T-helper 2 cell treated with Interferon-gamma antibody and Interleukin-4, amounts not matched to agents 100 ng/mL and 5 ng/mL, for 36 hours (primary cell): ENCODE measurements at regions not wholly inside any gene's neighbourhood (a gene's known extent, or its start where the extent isn't known, plus 50 kb on each side); places are given as distances from the start of the nearest gene placed in this dataset.

ENCODE experiments used
- intact Hi-C: fragments of 100-400 bp; cut with micrococcal nuclease; formaldehyde crosslinking; loops from one replicate; pipeline ENCODE4 v1.15.1; 2023

GRCh38 chr13:40235160-40235796, 431.2 kb downstream of the FOXO1 start:
- intact Hi-C loops = no loop called here

GRCh38 chr13:40236566-40237168, 429.8 kb downstream of the FOXO1 start:
- intact Hi-C loops = no loop called here

- intact Hi-C loops = no loop called here
Measured at GRCh38 chr13:40238761-40239160, 427.7 kb downstream of the FOXO1 start.

- intact Hi-C loops = no loop called here
Measured at GRCh38 chr13:40240293-40240692, 426.1 kb downstream of the FOXO1 start.

- intact Hi-C loops = no loop called here
Measured at GRCh38 chr13:40241125-40241798, 425.2 kb downstream of the FOXO1 start.

GRCh38 chr13:40243047-40243446, 423.4 kb downstream of the FOXO1 start:
- intact Hi-C loops = no loop called here

- intact Hi-C loops = no loop called here
Measured at GRCh38 chr13:40243982-40244381, 422.5 kb downstream of the FOXO1 start.

GRCh38 chr13:40245567-40245966, 420.9 kb downstream of the FOXO1 start:
- intact Hi-C loops = no loop called here

GRCh38 chr13:40247845-40248244, 418.6 kb downstream of the FOXO1 start:
- intact Hi-C loops = no loop called here

- intact Hi-C loops = no loop called here
Measured at GRCh38 chr13:40251343-40252032, 415.0 kb downstream of the FOXO1 start.

- intact Hi-C loops = no loop called here
Measured at GRCh38 chr13:40252241-40252640, 414.2 kb downstream of the FOXO1 start.

- intact Hi-C loops = no loop called here
Measured at GRCh38 chr13:40252676-40253075, 413.8 kb downstream of the FOXO1 start.

- intact Hi-C loops = no loop called here
Measured at GRCh38 chr13:40254394-40254793, 412.0 kb downstream of the FOXO1 start.

- intact Hi-C loops = no loop called here
Measured at GRCh38 chr13:40255551-40255950, 410.9 kb downstream of the FOXO1 start.

GRCh38 chr13:40259899-40260298, 406.5 kb downstream of the FOXO1 start:
- intact Hi-C loops = no loop called here

GRCh38 chr13:40261336-40261735, 405.1 kb downstream of the FOXO1 start:
- intact Hi-C loops = no loop called here

- intact Hi-C loops = no loop called here
Measured at GRCh38 chr13:40261947-40262346, 404.5 kb downstream of the FOXO1 start.

- intact Hi-C loops = no loop called here
Measured at GRCh38 chr13:40269086-40269485, 397.4 kb downstream of the FOXO1 start.

GRCh38 chr13:40270726-40271125, 395.7 kb downstream of the FOXO1 start:
- intact Hi-C loops = no loop called here

GRCh38 chr13:40271271-40271885, 395.1 kb downstream of the FOXO1 start:
- intact Hi-C loops = no loop called here

GRCh38 chr13:40271931-40272775, 394.3 kb downstream of the FOXO1 start:
- intact Hi-C loops = no loop called here
